Hematopoietic multipotent progenitor cell treated with erythropoietin and hydrocortisone succinate and interleukin-3 and kit ligand, for 8 days (in vitro differentiated cells): ENCODE measurements at regions not wholly inside any gene's neighbourhood (a gene's known extent, or its start where the extent isn't known, plus 50 kb on each side); places are given as distances from the start of the nearest gene placed in this dataset.
"Not testable (repeated sequence)": the region's sequence is repeated elsewhere in the genome, so short reads cannot be mapped to it uniquely, and the experiment has no call there.

ENCODE experiments used
- DNase-seq: peaks from one replicate; pipeline ENCODE4 v3.0.0-alpha.2; 2015

GRCh38 chr6:113695516-113695915, 161.6 kb upstream of the MARCKS start:
- DNase-seq, result no peak

GRCh38 chr6:113696960-113697359, 160.2 kb upstream of the MARCKS start:
- DNase-seq, result no peak

- DNase-seq, result no peak
Measured at GRCh38 chr6:113697632-113698410, 159.3 kb upstream of the MARCKS start.

GRCh38 chr6:113699239-113699638, 157.9 kb upstream of the MARCKS start:
- no peak for DNase-seq

- DNase-seq, result no peak
Measured at GRCh38 chr6:113701552-113702254, 155.4 kb upstream of the MARCKS start.

- DNase-seq, result no peak
Measured at GRCh38 chr6:113707194-113707593, 150.0 kb upstream of the MARCKS start.

GRCh38 chr6:113709936-113710509, 147.1 kb upstream of the MARCKS start:
- DNase-seq, result no peak

- no peak for DNase-seq
Measured at GRCh38 chr6:113713665-113714064, 143.5 kb upstream of the MARCKS start.

GRCh38 chr6:113718588-113718987, 138.6 kb upstream of the MARCKS start:
- no peak for DNase-seq

- DNase-seq, result no peak
Measured at GRCh38 chr6:113719064-113719463, 138.1 kb upstream of the MARCKS start.

- no peak for DNase-seq
Measured at GRCh38 chr6:113719545-113719944, 137.6 kb upstream of the MARCKS start.

GRCh38 chr6:113723182-113723581, 134.0 kb upstream of the MARCKS start:
- DNase-seq, result no peak

GRCh38 chr6:113724927-113725326, 132.2 kb upstream of the MARCKS start:
- not testable (repeated sequence) for DNase-seq

GRCh38 chr6:113731541-113731940, 125.6 kb upstream of the MARCKS start:
- DNase-seq, result no peak

GRCh38 chr6:113732384-113732966, 124.7 kb upstream of the MARCKS start:
- no peak for DNase-seq

- no peak for DNase-seq
Measured at GRCh38 chr6:113733381-113733780, 123.8 kb upstream of the MARCKS start.

GRCh38 chr6:113734982-113735381, 122.2 kb upstream of the MARCKS start:
- DNase-seq, result no peak

GRCh38 chr6:113735491-113735890, 121.7 kb upstream of the MARCKS start:
- DNase-seq, result no peak

- no peak for DNase-seq
Measured at GRCh38 chr6:113736978-113737377, 120.2 kb upstream of the MARCKS start.

- no peak for DNase-seq
Measured at GRCh38 chr6:113739041-113739655, 118.0 kb upstream of the MARCKS start.

GRCh38 chr6:113741651-113742050, 115.5 kb upstream of the MARCKS start:
- DNase-seq, result no peak

GRCh38 chr6:113742342-113742741, 114.8 kb upstream of the MARCKS start:
- no peak for DNase-seq

- no peak for DNase-seq
Measured at GRCh38 chr6:113744861-113745260, 112.3 kb upstream of the MARCKS start.
